Tibial artery (tissue), 4 donors: ENCODE measurements at regions not wholly inside any gene's neighbourhood (a gene's known extent, or its start where the extent isn't known, plus 50 kb on each side); places are given as distances from the start of the nearest gene placed in this dataset.

ENCODE experiments used
- DNase-seq, 2 donors: peaks; one replicate each; pipeline ENCODE4 v3.0.0-alpha.2; 2019
- H3K27ac ChIP-seq, 2 donors: fragments of 200-600 bp; sonication (generic) in 1 of 2; 1 replicate in 1 of 2; 2 replicates in 1 of 2; pipeline ENCODE4 v1.5.1; 2018 to 2019; ENCODE audit warnings: mild to moderate bottlenecking in 1 of 2
- H3K27me3 ChIP-seq, 2 donors: fragments of 200-600 bp; sonication (generic) in 1 of 2; one replicate each; pipeline versions ENCODE4 v1.5.1 to v1.6.0; 2016 to 2019
- H3K36me3 ChIP-seq, 3 donors: fragments of 200-600 bp; sonication (generic) in 2 of 3; one replicate each; pipeline ENCODE4 v1.5.1; 2016 to 2019; ENCODE audit warnings: mild to moderate bottlenecking in 2 of 3
- H3K4me1 ChIP-seq, 4 donors: fragments of 200-600 bp; sonication (generic) in 2 of 4; 1 replicate in 3 of 4; 2 replicates in 1 of 4; pipeline ENCODE4 v1.5.1; 2016 to 2019
- H3K4me3 ChIP-seq, 2 donors: fragments of 200-600 bp; sonication (generic) in 1 of 2; 1 replicate in 1 of 2; 2 replicates in 1 of 2; pipeline ENCODE4 v1.5.1; 2018 to 2019; ENCODE audit warnings: mild to moderate bottlenecking in 2 of 2
- H3K9me3 ChIP-seq, 3 donors: fragments of 200-600 bp; sonication (generic) in 1 of 3; one replicate each; pipeline ENCODE4 v1.5.1; 2016 to 2019
- CTCF ChIP-seq, 2 experiments: fragments of 200-600 bp in 1 of 2; fragments of 450-650 bp in 1 of 2; IDR thresholded peaks; one replicate each; pipeline ENCODE4 v1.5.1; 2017 to 2019; ENCODE audit warnings: antibody characterized with exemption in 2 of 2, mild to moderate bottlenecking in 1 of 2, moderate library complexity in 1 of 2
- intact Hi-C: fragments of 100-400 bp; cut with DNase I; formaldehyde crosslinking; loops from one replicate; pipeline ENCODE4 v1.15.0; 2023; ENCODE audit warnings: low total_unique reads

- Histone ChIP-seq H3K36me3 (no peaks in the 10 kb centered on the region), H3K4me3 (no peak overlapping the region), H3K9me3 (no peaks in the 10 kb centered on the region), H3K4me1 (no peaks in the 10 kb centered on the region), H3K27ac (no peak overlapping the region), H3K27me3 (no peaks in the 10 kb centered on the region)
- no peak for TF ChIP-seq CTCF (IDR thresholded peaks at IDR 0.05)
- DNase-seq, result no peak
- intact Hi-C loops, result no loop called here
These were observed 195.1 kb upstream of the LRP1B start for GRCh38 chr2:142325870-142326269.

GRCh38 chr2:142323206-142323605 is 192.4 kb upstream of the LRP1B start:
- Histone ChIP-seq H3K4me1 (no peaks in the 10 kb centered on the region), H3K36me3 (no peaks in the 10 kb centered on the region), H3K4me3 (no peak overlapping the region), H3K9me3 (no peaks in the 10 kb centered on the region), H3K27me3 (no peaks in the 10 kb centered on the region), H3K27ac (no peak overlapping the region)
- intact Hi-C loops, result no loop called here
- no peak for DNase-seq
- TF ChIP-seq CTCF (IDR thresholded peaks at IDR 0.05), result no peak

- Histone ChIP-seq H3K27ac (no peak overlapping the region), H3K4me3 (no peak overlapping the region), H3K4me1 (no peaks in the 10 kb centered on the region), H3K9me3 (no peaks in the 10 kb centered on the region), H3K36me3 (no peaks in the 10 kb centered on the region), H3K27me3 (no peaks in the 10 kb centered on the region)
- TF ChIP-seq CTCF (IDR thresholded peaks at IDR 0.05), result no peak
- intact Hi-C loops, result no loop called here
- no peak for DNase-seq
These were observed 191.0 kb upstream of the LRP1B start for GRCh38 chr2:142321706-142322280.

GRCh38 chr2:142320067-142320466 is 189.3 kb upstream of the LRP1B start:
- intact Hi-C loops, result no loop called here

GRCh38 chr2:142316049-142316448 is 185.2 kb upstream of the LRP1B start:
- no peaks in the 10 kb centered on the region for H3K4me1 ChIP-seq
- DNase-seq, result no peak
- no peaks in the 10 kb centered on the region for H3K27me3 ChIP-seq
- H3K4me3 ChIP-seq, result no peak overlapping the region
- no peak for TF ChIP-seq CTCF (IDR thresholded peaks at IDR 0.05)
- intact Hi-C loops, result no loop called here
- H3K27ac ChIP-seq, result no peak overlapping the region
- no peaks in the 10 kb centered on the region for H3K9me3 ChIP-seq
- H3K36me3 ChIP-seq, result no peaks in the 10 kb centered on the region

More at GRCh38 chr2:142320067-142320466, 189.3 kb upstream of the LRP1B start:
- DNase-seq, result no peak
- H3K4me3 ChIP-seq, result no peak overlapping the region
- H3K36me3 ChIP-seq, result no peaks in the 10 kb centered on the region
- no peaks in the 10 kb centered on the region for H3K9me3 ChIP-seq
- H3K4me1 ChIP-seq, result no peaks in the 10 kb centered on the region
- no peak for TF ChIP-seq CTCF (IDR thresholded peaks at IDR 0.05)
- H3K27ac ChIP-seq, result no peak overlapping the region
- H3K27me3 ChIP-seq, result no peaks in the 10 kb centered on the region

GRCh38 chr2:142315346-142315745 is 184.5 kb upstream of the LRP1B start:
- Histone ChIP-seq H3K4me1 (no peaks in the 10 kb centered on the region), H3K4me3 (no peak overlapping the region), H3K9me3 (peaks cover 0 to 3% (median 0%) of the 10 kb centered on the region in 3 donors), H3K27me3 (no peaks in the 10 kb centered on the region), H3K27ac (no peak overlapping the region), H3K36me3 (no peaks in the 10 kb centered on the region)
- DNase-seq, result no peak
- intact Hi-C loops, result no loop called here
- TF ChIP-seq CTCF (IDR thresholded peaks at IDR 0.05), result no peak
